ENCODE measurements at regions not wholly inside any gene's neighbourhood (a gene's known extent, or its start where the extent isn't known, plus 50 kb on each side); places are given as distances from the start of the nearest gene placed in this dataset.

GRCh38 chr14:95635051-95635450 lies 51.2 kb upstream of the TCL1B start:
- TF ChIP-seq CTCF (IDR thresholded peaks at IDR 0.05) (no peak), POLR2AphosphoS5 (IDR thresholded peaks at IDR 0.05) (no peak), POLR2A (IDR thresholded peaks at IDR 0.05) (no peak), EP300 (IDR thresholded peaks at IDR 0.05) (no peak)
- intact Hi-C loops (cut with DNase I; ENCODE audit: low total_unique reads): no loop called here
- Histone ChIP-seq H3K4me1 (no peaks in the 10 kb centered on the region), H3K36me3 (no peaks in the 10 kb centered on the region), H3K27me3 (peaks cover 0 to 8% (median 0%) of the 10 kb centered on the region in 3 donors), H3K27ac (no peak overlapping the region), H3K9me3 (peaks cover 0 to 16% (median 10%) of the 10 kb centered on the region in 4 donors), H3K4me3 (no peak overlapping the region)
- no peak for DNase-seq
